Trophoblast cell (in vitro differentiated cells and primary cell): ENCODE measurements at regions not wholly inside any gene's neighbourhood (a gene's known extent, or its start where the extent isn't known, plus 50 kb on each side); places are given as distances from the start of the nearest gene placed in this dataset.

Experiments used
- DNase-seq, 2 donors: peaks; one replicate each; pipeline ENCODE4 v3.0.0-alpha.2; 2016
- H2AFZ ChIP-seq: 2 replicates; pipeline ENCODE4 v1.6.1; 2013; ENCODE audit warnings: low read length, moderate library complexity, mild to moderate bottlenecking; ENCODE audit not compliant: insufficient read depth, poor library complexity
- H2AK5ac ChIP-seq: 2 replicates; pipeline ENCODE4 v1.6.1; 2013; ENCODE audit warnings: mild to moderate bottlenecking, low read length
- H2BK120ac ChIP-seq: 2 replicates; pipeline ENCODE4 v1.6.1; 2013; ENCODE audit warnings: low read length, mild to moderate bottlenecking, moderate library complexity; ENCODE audit not compliant: insufficient read depth, poor library complexity
- H2BK12ac ChIP-seq: 2 replicates; pipeline ENCODE4 v1.6.1; 2013; ENCODE audit warnings: mild to moderate bottlenecking, low read length, moderate library complexity
- H2BK5ac ChIP-seq: 2 replicates; pipeline ENCODE4 v1.6.1; 2013; ENCODE audit warnings: low read length, low read depth, moderate library complexity, mild to moderate bottlenecking; ENCODE audit not compliant: poor library complexity
- H3K14ac ChIP-seq: 2 replicates; pipeline ENCODE4 v1.6.1; 2013; ENCODE audit warnings: mild to moderate bottlenecking, low read length
- H3K18ac ChIP-seq: 2 replicates; pipeline ENCODE4 v1.6.1; 2013; ENCODE audit warnings: mild to moderate bottlenecking, low read length
- H3K23ac ChIP-seq: 2 replicates; pipeline ENCODE4 v1.6.1; 2013; ENCODE audit warnings: low read length
- H3K27ac ChIP-seq: 2 replicates; pipeline ENCODE4 v1.5.1; 2013; ENCODE audit warnings: low read depth, mild to moderate bottlenecking, inconsistent platforms, low read length, moderate library complexity
- H3K27me3 ChIP-seq: 2 replicates; pipeline ENCODE4 v1.6.1; 2013; ENCODE audit warnings: inconsistent platforms, mild to moderate bottlenecking, low read length, moderate library complexity; ENCODE audit not compliant: insufficient read depth
- H3K36me3 ChIP-seq, 2 experiments: 1 replicate in 1 of 2; 2 replicates in 1 of 2; pipeline ENCODE4 v1.6.1; 2013; ENCODE audit warnings: low read length in 2 of 2, mild to moderate bottlenecking in 2 of 2, moderate library complexity in 1 of 2; ENCODE audit not compliant: insufficient read depth in 2 of 2, control insufficient read depth in 1 of 2
- H3K4ac ChIP-seq: 2 replicates; pipeline ENCODE4 v1.6.1; 2013; ENCODE audit warnings: low read depth, mild to moderate bottlenecking, low read length, moderate library complexity
- H3K4me1 ChIP-seq, 2 experiments: 1 replicate in 1 of 2; 2 replicates in 1 of 2; pipeline ENCODE4 v1.6.1; 2013; ENCODE audit warnings: low read length in 2 of 2, mild to moderate bottlenecking in 2 of 2, moderate library complexity in 1 of 2; ENCODE audit not compliant: insufficient read depth in 2 of 2, control insufficient read depth in 1 of 2
- H3K4me2 ChIP-seq: 2 replicates; pipeline ENCODE4 v1.6.1; 2013; ENCODE audit warnings: inconsistent platforms, mild to moderate bottlenecking, low read length, moderate library complexity
- H3K4me3 ChIP-seq: 2 replicates; pipeline ENCODE4 v1.5.1; 2013; ENCODE audit warnings: mild to moderate bottlenecking, low read depth, low read length, inconsistent platforms
- H3K79me1 ChIP-seq: one replicate; pipeline ENCODE4 v1.6.1; 2013; ENCODE audit warnings: low read length
- H3K79me2 ChIP-seq: 2 replicates; pipeline ENCODE4 v1.6.1; 2013; ENCODE audit warnings: low read length, mild to moderate bottlenecking; ENCODE audit not compliant: control insufficient read depth, insufficient read depth, poor library complexity
- H3K9ac ChIP-seq: 2 replicates; pipeline ENCODE4 v1.6.1; 2013; ENCODE audit warnings: mild to moderate bottlenecking, low read length
- H3K9me3 ChIP-seq: 2 replicates; pipeline ENCODE4 v1.6.1; 2013; ENCODE audit warnings: low read depth, mild to moderate bottlenecking, control low read depth, inconsistent platforms, low read length; ENCODE audit not compliant: insufficient read depth
- H4K12ac ChIP-seq: 2 replicates; pipeline ENCODE4 v1.6.1; 2013; ENCODE audit warnings: low read depth, mild to moderate bottlenecking, low read length, moderate library complexity
- H4K8ac ChIP-seq: 2 replicates; pipeline ENCODE4 v1.6.1; 2013; ENCODE audit warnings: low read depth, mild to moderate bottlenecking, low read length, moderate library complexity
- H4K91ac ChIP-seq: one replicate; pipeline ENCODE4 v1.6.1; 2013; ENCODE audit warnings: low read depth, mild to moderate bottlenecking, low read length, moderate library complexity
- WGBS: extraction: QIAGEN DNeasy Blood & Tissue Kit; methylation state at CpG from one replicate; pipeline ENCODE4 v1.1.7; 2013; ENCODE audit warnings: missing lambda C conversion rate; ENCODE audit not compliant: insufficient read length, insufficient coverage; ENCODE audit errors: extremely low coverage; 5-methylcytosine and 5-hydroxymethylcytosine counted together

GRCh38 chr17:33551075-33551474 lies 258.0 kb upstream of the ASIC2 start:
- Histone ChIP-seq H3K79me2 (no peaks in the 10 kb centered on the region), H3K27me3 (no peaks in the 10 kb centered on the region), H3K23ac (no peak overlapping the region), H3K4ac (no peak overlapping the region), H2BK5ac (no peak overlapping the region), H3K9ac (no peak overlapping the region), H3K18ac (no peak overlapping the region), H3K36me3 (no peaks in the 10 kb centered on the region), H3K4me1 (no peaks in the 10 kb centered on the region), H3K4me3 (no peak overlapping the region), H2BK12ac (no peak overlapping the region), H2AFZ (no peak overlapping the region), H3K9me3 (no peaks in the 10 kb centered on the region), H4K91ac (no peak overlapping the region), H4K12ac (no peak overlapping the region), H3K14ac (no peak overlapping the region), H4K8ac (no peak overlapping the region), H3K4me2 (no peak overlapping the region), H3K79me1 (no peaks in the 10 kb centered on the region), H2AK5ac (no peak overlapping the region), H2BK120ac (no peak overlapping the region), H3K27ac (no peak overlapping the region)
- WGBS, result no CpG with 5 or more reads among the region's 5 CpGs
- DNase-seq, result peak in 1 of 2 donors; percentile 51

- H3K36me3 ChIP-seq, result no peaks in the 10 kb centered on the region
- no peak overlapping the region for H2BK5ac ChIP-seq
- H3K23ac ChIP-seq, result no peak overlapping the region
- no peak overlapping the region for H3K9ac ChIP-seq
- H2AFZ ChIP-seq, result no peak overlapping the region
- H3K27ac ChIP-seq, result no peak overlapping the region
- no peak overlapping the region for H3K4ac ChIP-seq
- DNase-seq, result no peak
- no peak overlapping the region for H4K91ac ChIP-seq
- no peaks in the 10 kb centered on the region for H3K79me2 ChIP-seq
- no peak overlapping the region for H3K14ac ChIP-seq
- no peak overlapping the region for H3K18ac ChIP-seq
- no peak overlapping the region for H3K4me2 ChIP-seq
- WGBS, result no CpG with 5 or more reads among the region's 6 CpGs
- no peak overlapping the region for H4K12ac ChIP-seq
- no peaks in the 10 kb centered on the region for H3K79me1 ChIP-seq
- no peaks in the 10 kb centered on the region for H3K27me3 ChIP-seq
- no peak overlapping the region for H4K8ac ChIP-seq
- no peak overlapping the region for H2AK5ac ChIP-seq
- no peaks in the 10 kb centered on the region for H3K9me3 ChIP-seq
- no peak overlapping the region for H3K4me3 ChIP-seq
- no peaks in the 10 kb centered on the region for H3K4me1 ChIP-seq
- no peak overlapping the region for H2BK12ac ChIP-seq
- no peak overlapping the region for H2BK120ac ChIP-seq
Observed at GRCh38 chr17:33551911-33552310, 258.8 kb upstream of the ASIC2 start.

GRCh38 chr17:33560165-33560564 lies 267.1 kb upstream of the ASIC2 start:
- Histone ChIP-seq H4K91ac (no peak overlapping the region), H3K4ac (no peak overlapping the region), H3K4me2 (no peak overlapping the region), H3K4me1 (no peaks in the 10 kb centered on the region), H3K27ac (no peak overlapping the region), H4K8ac (no peak overlapping the region), H3K9ac (no peak overlapping the region), H3K18ac (no peak overlapping the region), H4K12ac (no peak overlapping the region), H2AFZ (no peak overlapping the region), H2BK5ac (no peak overlapping the region), H3K36me3 (no peaks in the 10 kb centered on the region), H2BK12ac (no peak overlapping the region), H3K27me3 (no peaks in the 10 kb centered on the region), H3K79me1 (no peaks in the 10 kb centered on the region), H3K14ac (no peak overlapping the region), H3K4me3 (no peak overlapping the region), H2AK5ac (no peak overlapping the region), H2BK120ac (no peak overlapping the region), H3K9me3 (peaks cover 10% of the 10 kb centered on the region), H3K79me2 (no peaks in the 10 kb centered on the region), H3K23ac (no peak overlapping the region)
- DNase-seq, result no peak
- no CpG with 5 or more reads among the region's 5 CpGs for WGBS

- no peak overlapping the region for H3K27ac ChIP-seq
- DNase-seq, result no peak
- H3K4me3 ChIP-seq, result no peak overlapping the region
- H4K91ac ChIP-seq, result no peak overlapping the region
- no peaks in the 10 kb centered on the region for H3K4me1 ChIP-seq
- H2BK120ac ChIP-seq, result no peak overlapping the region
- no peak overlapping the region for H2AK5ac ChIP-seq
- H3K14ac ChIP-seq, result no peak overlapping the region
- WGBS, result no CpG with 5 or more reads among the region's 3 CpGs
- no peaks in the 10 kb centered on the region for H3K79me2 ChIP-seq
- peaks cover 10% of the 10 kb centered on the region for H3K9me3 ChIP-seq
- H3K27me3 ChIP-seq, result no peaks in the 10 kb centered on the region
- H3K18ac ChIP-seq, result no peak overlapping the region
- H3K23ac ChIP-seq, result no peak overlapping the region
- H3K4me2 ChIP-seq, result no peak overlapping the region
- no peak overlapping the region for H4K8ac ChIP-seq
- no peaks in the 10 kb centered on the region for H3K36me3 ChIP-seq
- H3K9ac ChIP-seq, result no peak overlapping the region
- no peak overlapping the region for H4K12ac ChIP-seq
- no peaks in the 10 kb centered on the region for H3K79me1 ChIP-seq
- no peak overlapping the region for H2AFZ ChIP-seq
- no peak overlapping the region for H2BK5ac ChIP-seq
- H3K4ac ChIP-seq, result no peak overlapping the region
- no peak overlapping the region for H2BK12ac ChIP-seq
Observed at GRCh38 chr17:33560871-33561270, 267.8 kb upstream of the ASIC2 start.
